Right lobe of liver (tissue), 6 donors: ENCODE measurements at regions not wholly inside any gene's neighbourhood (a gene's known extent, or its start where the extent isn't known, plus 50 kb on each side); places are given as distances from the start of the nearest gene placed in this dataset.

Experiments used
- ATAC-seq, 4 donors: fragments of 200-7000 bp; cut with Tn5 transposase; one replicate each; pipeline ENCODE4 v1.9.1; 2020; ENCODE audit warnings: mild to moderate bottlenecking in 4 of 4, moderate library complexity in 4 of 4
- DNase-seq, 3 donors: peaks; one replicate each; pipeline ENCODE4 v3.0.0-alpha.2; 2020
- H3K27ac ChIP-seq, 3 donors: fragments of 200-600 bp; one replicate each; pipeline ENCODE4 v1.8.0; 2022
- H3K27me3 ChIP-seq, 2 donors: fragments of 200-600 bp; one replicate each; pipeline ENCODE4 v1.8.0; 2022
- H3K36me3 ChIP-seq, 4 donors: fragments of 200-600 bp; sonication (generic) in 1 of 4; one replicate each; pipeline versions ENCODE4 v1.5.1 to v1.8.0; 2017 to 2022; ENCODE audit warnings: control low read depth in 1 of 4
- H3K4me1 ChIP-seq, 4 donors: fragments of 200-600 bp; sonication (generic) in 1 of 4; one replicate each; pipeline versions ENCODE4 v1.5.1 to v1.8.0; 2017 to 2022; ENCODE audit warnings: control low read depth in 1 of 4
- H3K4me3 ChIP-seq, 3 donors: fragments of 200-600 bp; one replicate each; pipeline ENCODE4 v1.8.0; 2022
- H3K9me3 ChIP-seq, 4 donors: fragments of 200-600 bp; sonication (generic) in 1 of 4; one replicate each; pipeline versions ENCODE4 v1.5.1 to v1.8.0; 2017 to 2022; ENCODE audit warnings: control low read depth in 1 of 4
- CTCF ChIP-seq, 4 donors: fragments of 200-600 bp in 3 of 4; fragments of 450-650 bp in 1 of 4; IDR thresholded peaks; one replicate each; pipeline versions ENCODE4 v1.5.1 to v1.8.0; 2016 to 2022; ENCODE audit warnings: antibody characterized with exemption in 4 of 4, mild to moderate bottlenecking in 2 of 4
- POLR2A ChIP-seq: fragments of 450-650 bp; IDR thresholded peaks from one replicate; pipeline ENCODE4 v1.6.1; 2017; ENCODE audit warnings: antibody characterized with exemption, mild to moderate bottlenecking
- WGBS: methylation state at CpG from one replicate; pipeline ENCODE4 v1.1.6; 2018; ENCODE audit warnings: low coverage, low lambda C conversion rate; ENCODE audit not compliant: insufficient coverage; ENCODE audit errors: missing lambda C conversion rate; 5-methylcytosine and 5-hydroxymethylcytosine counted together
- intact Hi-C, 2 donors: fragments of 100-400 bp; cut with DNase I; formaldehyde crosslinking; loops; one replicate each; pipeline versions ENCODE4 v1.11.2 to v1.14.1; 2022
- donor health status: DM: no; HTN: yes; CAD: no.
- donor health status: DM: no; HTN: no; CAD: no.
- donor health status: DM: no; HTN: no; CAD: no.
- donor health status: DM: no; HTN: yes; CAD: no.
- donor health status: DM: no; HTN: yes; CAD: no.

DNA sequence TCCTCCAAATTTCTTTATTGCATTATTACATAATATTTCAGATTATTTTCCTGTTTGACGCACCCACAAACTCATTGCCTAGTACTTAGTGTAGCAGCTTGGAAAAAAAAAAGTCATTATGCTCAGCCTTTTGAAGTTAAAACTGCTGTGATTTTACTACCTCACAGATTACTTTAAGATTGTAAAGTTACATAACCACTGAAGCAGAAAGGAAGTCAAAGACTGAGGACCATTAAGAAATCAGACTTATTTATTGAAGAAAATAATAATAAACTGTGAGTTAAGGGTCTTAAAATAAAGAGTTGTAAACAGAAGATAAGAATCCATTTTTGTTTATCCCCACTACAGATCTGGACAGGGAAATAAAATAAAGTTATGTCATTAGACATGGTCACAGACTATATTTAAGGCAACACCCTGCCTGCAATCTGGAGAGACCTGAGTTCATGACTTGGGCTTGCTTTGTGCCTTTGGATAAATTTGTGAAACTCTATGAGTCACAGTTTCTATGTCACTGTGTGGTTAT is 212.1 kb upstream of the ROBO2 start:
- Histone ChIP-seq H3K9me3 (no peaks in the 10 kb centered on the region), H3K27ac (no peak overlapping the region), H3K36me3 (no peaks in the 10 kb centered on the region), H3K4me1 (no peaks in the 10 kb centered on the region), H3K4me3 (no peak overlapping the region), H3K27me3 (no peaks in the 10 kb centered on the region)
- 91% methylated on average over 1 of the region's 1 CpG for WGBS
- DNase-seq (no peak), ATAC-seq (no peak)
- intact Hi-C loops = no loop called here
- TF ChIP-seq CTCF (IDR thresholded peaks at IDR 0.05) (no peak), POLR2A (no peak)

GRCh38 chr3:76834657-76835056 is 205.2 kb upstream of the ROBO2 start:
- Histone ChIP-seq H3K36me3 (no peaks in the 10 kb centered on the region), H3K4me3 (no peak overlapping the region), H3K27ac (no peak overlapping the region), H3K4me1 (no peaks in the 10 kb centered on the region), H3K9me3 (no peaks in the 10 kb centered on the region), H3K27me3 (no peaks in the 10 kb centered on the region)
- ATAC-seq (no peak), DNase-seq (no peak)
- 66% methylated on average over 3 of the region's 3 CpGs for WGBS
- intact Hi-C loops = no loop called here
- TF ChIP-seq POLR2A = no peak
- TF ChIP-seq CTCF (IDR thresholded peaks at IDR 0.05) = no peak

DNA sequence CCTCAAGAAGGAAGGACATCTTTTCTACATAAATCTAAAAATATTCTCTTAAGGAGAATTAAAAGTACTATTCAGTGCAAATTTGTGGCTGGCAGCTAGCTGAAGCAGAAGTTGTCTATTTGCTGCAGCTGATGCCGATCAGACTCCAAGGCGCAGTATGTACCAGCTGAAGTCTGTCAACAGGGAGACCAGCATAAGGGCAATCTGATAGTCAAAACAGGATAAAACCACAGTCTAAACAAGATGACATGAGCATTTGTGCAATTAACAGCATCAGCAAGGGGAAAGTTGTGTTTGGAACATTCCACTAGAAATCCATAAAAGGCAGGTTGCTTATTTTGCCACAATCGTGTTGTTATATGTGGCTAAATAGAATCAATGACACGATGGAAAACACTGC is 198.2 kb upstream of the ROBO2 start:
- no peaks in the 10 kb centered on the region for H3K9me3 ChIP-seq
- no peak overlapping the region for H3K27ac ChIP-seq
- no peaks in the 10 kb centered on the region for H3K27me3 ChIP-seq
- 49% methylated on average over 4 of the region's 4 CpGs for WGBS
- H3K4me1 ChIP-seq = no peaks in the 10 kb centered on the region
- H3K4me3 ChIP-seq = no peak overlapping the region
- TF ChIP-seq POLR2A = no peak
- ATAC-seq = no peak
- no peaks in the 10 kb centered on the region for H3K36me3 ChIP-seq
- DNase-seq = no peak
- intact Hi-C loops = no loop called here

DNA sequence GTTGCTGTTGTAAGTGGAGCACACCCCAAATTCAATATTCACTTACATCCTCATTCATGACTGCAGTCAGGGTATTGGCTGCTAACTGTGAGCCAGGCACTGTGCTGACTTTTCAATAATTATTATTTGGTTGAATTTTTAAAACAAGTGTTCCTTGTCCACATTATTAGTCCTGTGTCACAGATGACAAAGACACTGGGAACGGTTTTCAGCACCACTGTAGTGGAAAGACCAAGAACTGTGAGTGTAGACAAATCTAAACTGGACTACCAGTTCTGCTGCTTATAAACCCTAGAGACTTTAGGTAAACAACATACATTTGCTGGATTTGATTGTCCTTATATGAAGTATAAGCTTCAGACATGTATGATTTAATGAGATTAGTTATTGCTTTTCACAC is 197.7 kb upstream of the ROBO2 start:
- ATAC-seq (no peak), DNase-seq (no peak)
- Histone ChIP-seq H3K9me3 (no peaks in the 10 kb centered on the region), H3K27me3 (no peaks in the 10 kb centered on the region), H3K4me3 (no peak overlapping the region), H3K4me1 (no peaks in the 10 kb centered on the region), H3K27ac (no peak overlapping the region), H3K36me3 (no peaks in the 10 kb centered on the region)
- 17% methylated on average over 1 of the region's 1 CpG for WGBS
- no peak for TF ChIP-seq POLR2A
- no peak for TF ChIP-seq CTCF (IDR thresholded peaks at IDR 0.05)
- intact Hi-C loops = no loop called here

DNA sequence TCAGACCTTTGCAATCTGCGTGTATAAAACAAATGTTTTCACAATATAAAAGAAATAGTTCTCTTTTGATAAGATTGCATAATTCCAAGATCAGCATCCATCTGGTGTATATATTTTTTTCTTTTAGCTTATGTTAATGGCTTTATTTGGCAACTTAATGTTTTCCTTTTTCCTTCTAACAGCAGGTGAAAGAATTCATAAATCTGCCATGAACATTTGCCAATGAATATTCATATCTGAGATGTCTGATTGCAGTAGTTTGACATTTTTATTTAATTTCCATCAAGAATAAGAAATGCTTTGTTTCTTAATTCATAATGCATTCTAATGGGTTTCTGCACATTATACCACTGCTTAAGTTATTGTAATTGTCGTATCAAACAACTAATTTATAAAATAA is 184.4 kb upstream of the ROBO2 start:
- no peak for DNase-seq
- H3K27me3 ChIP-seq = no peaks in the 10 kb centered on the region
- 81% methylated on average over 2 of the region's 2 CpGs for WGBS
- H3K27ac ChIP-seq = no peak overlapping the region
- H3K9me3 ChIP-seq = no peaks in the 10 kb centered on the region
- H3K36me3 ChIP-seq = no peaks in the 10 kb centered on the region
- H3K4me1 ChIP-seq = no peaks in the 10 kb centered on the region
- intact Hi-C loops = no loop called here
- TF ChIP-seq CTCF (IDR thresholded peaks at IDR 0.05) (no peak), POLR2A (no peak)
- H3K4me3 ChIP-seq = no peak overlapping the region
- no peak for ATAC-seq
